ENCODE measurements at regions not wholly inside any gene's neighbourhood (a gene's known extent, or its start where the extent isn't known, plus 50 kb on each side); places are given as distances from the start of the nearest gene placed in this dataset.

- CTCF ChIA-PET, result no interaction called here
- Mint-ChIP-seq H3K27ac (ENCODE audit: unreplicated experiment) (no peak overlapping the region), H3K4me3 (ENCODE audit: low read depth, unreplicated experiment) (no peak overlapping the region), H3K4me1 (ENCODE audit: low read depth, unreplicated experiment) (no peaks in the 10 kb centered on the region), H3K27me3 (ENCODE audit: unreplicated experiment) (no peaks in the 10 kb centered on the region), H3K9me3 (ENCODE audit: low read depth, unreplicated experiment) (no peaks in the 10 kb centered on the region), H3K36me3 (ENCODE audit: insufficient read depth, unreplicated experiment) (no peaks in the 10 kb centered on the region)
- BruUV-seq (replicated peaks), result no TSS peak
- TF ChIP-seq, protein P1, sequence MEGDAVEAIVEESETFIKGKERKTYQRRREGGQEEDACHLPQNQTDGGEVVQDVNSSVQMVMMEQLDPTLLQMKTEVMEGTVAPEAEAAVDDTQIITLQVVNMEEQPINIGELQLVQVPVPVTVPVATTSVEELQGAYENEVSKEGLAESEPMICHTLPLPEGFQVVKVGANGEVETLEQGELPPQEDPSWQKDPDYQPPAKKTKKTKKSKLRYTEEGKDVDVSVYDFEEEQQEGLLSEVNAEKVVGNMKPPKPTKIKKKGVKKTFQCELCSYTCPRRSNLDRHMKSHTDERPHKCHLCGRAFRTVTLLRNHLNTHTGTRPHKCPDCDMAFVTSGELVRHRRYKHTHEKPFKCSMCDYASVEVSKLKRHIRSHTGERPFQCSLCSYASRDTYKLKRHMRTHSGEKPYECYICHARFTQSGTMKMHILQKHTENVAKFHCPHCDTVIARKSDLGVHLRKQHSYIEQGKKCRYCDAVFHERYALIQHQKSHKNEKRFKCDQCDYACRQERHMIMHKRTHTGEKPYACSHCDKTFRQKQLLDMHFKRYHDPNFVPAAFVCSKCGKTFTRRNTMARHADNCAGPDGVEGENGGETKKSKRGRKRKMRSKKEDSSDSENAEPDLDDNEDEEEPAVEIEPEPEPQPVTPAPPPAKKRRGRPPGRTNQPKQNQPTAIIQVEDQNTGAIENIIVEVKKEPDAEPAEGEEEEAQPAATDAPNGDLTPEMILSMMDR (IDR thresholded peaks at IDR 0.05; ENCODE audit: unreplicated experiment), result no peak
- intact Hi-C loops (cut with micrococcal nuclease; ENCODE audit: unreplicated experiment), result no loop called here
- no peak for DNase-seq
Observed at GRCh38 chr1:162994921-162995320, 74.2 kb upstream of the RGS4 start.

GRCh38 chr1:162993846-162994245 is 75.3 kb upstream of the RGS4 start:
- Mint-ChIP-seq H3K9me3 (ENCODE audit: low read depth, unreplicated experiment) (no peaks in the 10 kb centered on the region), H3K4me1 (ENCODE audit: low read depth, unreplicated experiment) (no peaks in the 10 kb centered on the region), H3K36me3 (ENCODE audit: insufficient read depth, unreplicated experiment) (no peaks in the 10 kb centered on the region), H3K27me3 (ENCODE audit: unreplicated experiment) (no peaks in the 10 kb centered on the region), H3K27ac (ENCODE audit: unreplicated experiment) (no peak overlapping the region), H3K4me3 (ENCODE audit: low read depth, unreplicated experiment) (no peak overlapping the region)
- CTCF ChIA-PET, result no interaction called here
- intact Hi-C loops (cut with micrococcal nuclease; ENCODE audit: unreplicated experiment), result no loop called here
- no peak for DNase-seq
- TF ChIP-seq, protein P1 (IDR thresholded peaks at IDR 0.05; ENCODE audit: unreplicated experiment), result no peak
- no TSS peak for BruUV-seq (replicated peaks)

DNA sequence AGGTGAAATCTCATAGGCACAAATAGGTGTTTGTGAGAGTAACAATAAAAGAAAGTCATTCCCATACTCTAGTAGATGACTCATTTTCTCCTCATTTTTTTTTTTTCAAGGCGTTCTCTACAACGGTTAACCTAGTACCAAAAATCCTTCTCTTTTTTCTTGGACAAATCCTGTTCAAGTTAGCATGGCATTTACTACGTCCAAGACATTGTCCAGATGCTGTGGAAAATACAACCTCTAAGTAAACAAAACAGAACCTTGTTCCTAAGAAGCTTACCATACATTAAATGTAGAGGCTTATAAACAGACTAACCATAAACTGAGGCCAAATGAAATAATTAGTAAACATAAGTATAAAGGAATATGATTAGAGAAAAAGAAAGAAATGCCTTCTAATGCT is 76.2 kb upstream of the RGS4 start:
- Mint-ChIP-seq H3K27ac (ENCODE audit: unreplicated experiment) (no peak overlapping the region), H3K36me3 (ENCODE audit: insufficient read depth, unreplicated experiment) (no peaks in the 10 kb centered on the region), H3K27me3 (ENCODE audit: unreplicated experiment) (no peaks in the 10 kb centered on the region), H3K4me1 (ENCODE audit: low read depth, unreplicated experiment) (no peaks in the 10 kb centered on the region), H3K4me3 (ENCODE audit: low read depth, unreplicated experiment) (no peak overlapping the region), H3K9me3 (ENCODE audit: low read depth, unreplicated experiment) (no peaks in the 10 kb centered on the region)
- CTCF ChIA-PET, result no interaction called here
- no TSS peak for BruUV-seq (replicated peaks)
- TF ChIP-seq, protein P1 (IDR thresholded peaks at IDR 0.05; ENCODE audit: unreplicated experiment), result no peak
- intact Hi-C loops (cut with micrococcal nuclease; ENCODE audit: unreplicated experiment), result no loop called here
- no peak for DNase-seq

- H3K4me1 Mint-ChIP-seq (ENCODE audit: low read depth, unreplicated experiment), result no peaks in the 10 kb centered on the region
- no peak overlapping the region for H3K4me3 Mint-ChIP-seq (ENCODE audit: low read depth, unreplicated experiment)
- DNase-seq, result no peak
- TF ChIP-seq, protein P1 (IDR thresholded peaks at IDR 0.05; ENCODE audit: unreplicated experiment), result no peak
- no peak overlapping the region for H3K27ac Mint-ChIP-seq (ENCODE audit: unreplicated experiment)
- H3K9me3 Mint-ChIP-seq (ENCODE audit: low read depth, unreplicated experiment), result no peaks in the 10 kb centered on the region
- no peaks in the 10 kb centered on the region for H3K36me3 Mint-ChIP-seq (ENCODE audit: insufficient read depth, unreplicated experiment)
- no peaks in the 10 kb centered on the region for H3K27me3 Mint-ChIP-seq (ENCODE audit: unreplicated experiment)
- intact Hi-C loops (cut with micrococcal nuclease; ENCODE audit: unreplicated experiment), result no loop called here
- CTCF ChIA-PET, result no interaction called here
- BruUV-seq (replicated peaks), result no TSS peak
Observed at GRCh38 chr1:162991444-162991843, 77.7 kb upstream of the RGS4 start.

GRCh38 chr1:162990665-162991064 is 78.5 kb upstream of the RGS4 start:
- H3K27ac Mint-ChIP-seq (ENCODE audit: unreplicated experiment), result no peak overlapping the region
- H3K4me1 Mint-ChIP-seq (ENCODE audit: low read depth, unreplicated experiment), result no peaks in the 10 kb centered on the region
- intact Hi-C loops (cut with micrococcal nuclease; ENCODE audit: unreplicated experiment), result no loop called here

More at GRCh38 chr1:162990665-162991064, 78.5 kb upstream of the RGS4 start:
- no peak for DNase-seq
- H3K9me3 Mint-ChIP-seq (ENCODE audit: low read depth, unreplicated experiment), result no peaks in the 10 kb centered on the region
- no peaks in the 10 kb centered on the region for H3K36me3 Mint-ChIP-seq (ENCODE audit: insufficient read depth, unreplicated experiment)
- TF ChIP-seq, protein P1 (IDR thresholded peaks at IDR 0.05; ENCODE audit: unreplicated experiment), result no peak
- CTCF ChIA-PET, result no interaction called here
- BruUV-seq (replicated peaks), result no TSS peak
- H3K27me3 Mint-ChIP-seq (ENCODE audit: unreplicated experiment), result no peaks in the 10 kb centered on the region
- no peak overlapping the region for H3K4me3 Mint-ChIP-seq (ENCODE audit: low read depth, unreplicated experiment)

All from Calu3 (cell line).